Keratinocyte (primary cell): ENCODE measurements at regions not wholly inside any gene's neighbourhood (a gene's known extent, or its start where the extent isn't known, plus 50 kb on each side); places are given as distances from the start of the nearest gene placed in this dataset.

Experiments used
- DNase-seq: peaks from one replicate; pipeline ENCODE4 v3.0.0-alpha.2; 2011; ENCODE audit warnings: low read depth, missing footprints, low spot score
- FAIRE-seq: peaks from 2 replicates; lab custom pipeline; 2011; peaks lifted over from hg19 to GRCh38; lab: Jason Lieb, UNC
- H2AFZ ChIP-seq: 2 replicates; pipeline ENCODE4 v1.6.0; 2012; ENCODE audit warnings: low read length, control low read depth, inconsistent platforms; ENCODE audit not compliant: control insufficient read depth
- H3K27ac ChIP-seq: 2 replicates; pipeline ENCODE4 v1.5.1; 2011; ENCODE audit warnings: low read length; ENCODE audit not compliant: control insufficient read depth, insufficient read depth
- H3K27me3 ChIP-seq: 3 replicates; pipeline ENCODE4 v1.6.0; 2011; ENCODE audit warnings: low read length; ENCODE audit not compliant: control insufficient read depth, insufficient read depth; ENCODE audit errors: extremely low read depth
- H3K36me3 ChIP-seq, 2 experiments: 2 replicates in 1 of 2; 3 replicates in 1 of 2; pipeline ENCODE4 v1.5.1; 2011; ENCODE audit warnings: low read length in 2 of 2, mild to moderate bottlenecking in 1 of 2; ENCODE audit not compliant: control insufficient read depth in 2 of 2, insufficient read depth in 2 of 2; ENCODE audit errors: extremely low read depth in 1 of 2
- H3K4me1 ChIP-seq: 3 replicates; pipeline ENCODE4 v1.5.1; 2011; ENCODE audit warnings: low read length; ENCODE audit not compliant: control insufficient read depth, insufficient read depth; ENCODE audit errors: extremely low read depth
- H3K4me2 ChIP-seq: 3 replicates; pipeline ENCODE4 v1.6.0; 2011; ENCODE audit warnings: low read depth, low read length; ENCODE audit not compliant: control insufficient read depth, insufficient read depth; ENCODE audit errors: extremely low read depth
- H3K4me3 ChIP-seq, 3 experiments: fragments of 200-600 bp in 1 of 3; sonication (generic) in 1 of 3; 2 replicates in 2 of 3; 3 replicates in 1 of 3; pipeline ENCODE4 v1.5.1; 2011 to 2016; ENCODE audit warnings: low read length in 3 of 3, mild to moderate bottlenecking in 3 of 3, control low read depth in 2 of 3, inconsistent platforms in 1 of 3, low read depth in 1 of 3, mixed read lengths in 1 of 3, mixed run types in 1 of 3, moderate library complexity in 1 of 3; ENCODE audit not compliant: control insufficient read depth in 2 of 3, insufficient read depth in 2 of 3; ENCODE audit errors: extremely low read depth in 1 of 3
- H3K79me2 ChIP-seq: 2 replicates; pipeline ENCODE4 v1.6.0; 2012; ENCODE audit warnings: low read length; ENCODE audit not compliant: control insufficient read depth, insufficient read depth
- H3K9ac ChIP-seq: 3 replicates; pipeline ENCODE4 v1.6.0; 2011; ENCODE audit warnings: low read length; ENCODE audit not compliant: control insufficient read depth, insufficient read depth; ENCODE audit errors: extremely low read depth
- H3K9me1 ChIP-seq: 3 replicates; pipeline ENCODE4 v1.6.0; 2011; ENCODE audit warnings: low read length; ENCODE audit not compliant: control insufficient read depth, insufficient read depth; ENCODE audit errors: extremely low read depth
- H3K9me3 ChIP-seq: 2 replicates; pipeline ENCODE4 v1.5.1; 2012; ENCODE audit warnings: low read depth, low read length; ENCODE audit not compliant: control insufficient read depth
- H4K20me1 ChIP-seq: 3 replicates; pipeline ENCODE4 v1.6.0; 2011; ENCODE audit warnings: low read length; ENCODE audit not compliant: control insufficient read depth, insufficient read depth; ENCODE audit errors: extremely low read depth
- CTCF ChIP-seq, 3 experiments: IDR thresholded peaks in 1 of 3; conservative IDR thresholded peaks in 1 of 3; optimal IDR thresholded peaks in 1 of 3; 2 replicates in 2 of 3; 3 replicates in 1 of 3; pipeline versions ENCODE3 to v1.5.1; 2011; ENCODE audit warnings: low read length in 3 of 3, mild to moderate bottlenecking in 3 of 3, moderate library complexity in 2 of 3, control low read depth in 1 of 3, inconsistent platforms in 1 of 3; ENCODE audit not compliant: insufficient read depth in 2 of 3; ENCODE audit errors: extremely low read depth in 1 of 3
- EZH2 ChIP-seq: IDR thresholded peaks from one replicate; pipeline ENCODE4 v1.6.1; 2012; ENCODE audit warnings: inconsistent platforms, mild to moderate bottlenecking, low read length, moderate library complexity
- dilution Hi-C: fragments of 300-500 bp; cut with MboI; formaldehyde crosslinking; loops from one replicate; pipeline ENCODE4 v1.7.0; 2020; ENCODE audit warnings: low sequenced_read_pairs; ENCODE audit not compliant: extremely low pct_ligation_motif_present

GRCh38 chr12:125493704-125494308, 428.6 kb downstream of the AACS start:
- FAIRE-seq: no peak
- dilution Hi-C loops: no loop called here

GRCh38 chr12:125503128-125503527, 437.9 kb downstream of the AACS start:
- no peak overlapping the region for H3K4me2 ChIP-seq
- FAIRE-seq (no peak), DNase-seq (no peak)
- H3K9ac ChIP-seq: no peak overlapping the region
- no peaks in the 10 kb centered on the region for H4K20me1 ChIP-seq
- H3K4me3 ChIP-seq: no peak overlapping the region
- H2AFZ ChIP-seq: no peak overlapping the region
- no peak overlapping the region for H3K27ac ChIP-seq
- peaks cover 2% of the 10 kb centered on the region for H3K9me3 ChIP-seq
- H3K27me3 ChIP-seq: no peaks in the 10 kb centered on the region
- H3K79me2 ChIP-seq: no peaks in the 10 kb centered on the region
- TF ChIP-seq EZH2 (no peak), CTCF (optimal IDR thresholded peaks at IDR 0.05 in 1 of 3, IDR thresholded peaks at IDR 0.05 in 1 of 3, conservative IDR thresholded peaks at IDR 0.05 in 1 of 3; ENCODE audit: extremely low read depth in 1 of 3, insufficient read depth in 2 of 3, low read length in 3 of 3) (no peak)
- dilution Hi-C loops: no loop called here
- no peaks in the 10 kb centered on the region for H3K36me3 ChIP-seq
- no peaks in the 10 kb centered on the region for H3K4me1 ChIP-seq
- H3K9me1 ChIP-seq: no peaks in the 10 kb centered on the region

More at GRCh38 chr12:125493704-125494308, 428.6 kb downstream of the AACS start:
- no peak overlapping the region for H3K9ac ChIP-seq
- H3K4me2 ChIP-seq: no peak overlapping the region
- H3K36me3 ChIP-seq: no peaks in the 10 kb centered on the region
- H3K79me2 ChIP-seq: no peaks in the 10 kb centered on the region
- H3K27ac ChIP-seq: no peak overlapping the region
- no peaks in the 10 kb centered on the region for H3K9me1 ChIP-seq
- no peaks in the 10 kb centered on the region for H4K20me1 ChIP-seq
- TF ChIP-seq EZH2 (no peak), CTCF (optimal IDR thresholded peaks at IDR 0.05 in 1 of 3, IDR thresholded peaks at IDR 0.05 in 1 of 3, conservative IDR thresholded peaks at IDR 0.05 in 1 of 3; ENCODE audit: extremely low read depth in 1 of 3, insufficient read depth in 2 of 3, low read length in 3 of 3) (no peak)
- no peak overlapping the region for H3K4me3 ChIP-seq
- no peak overlapping the region for H2AFZ ChIP-seq
- peaks cover 4% of the 10 kb centered on the region for H3K9me3 ChIP-seq
- H3K27me3 ChIP-seq: no peaks in the 10 kb centered on the region
- no peak for DNase-seq
- no peaks in the 10 kb centered on the region for H3K4me1 ChIP-seq
